ENCODE measurements at regions not wholly inside any gene's neighbourhood (a gene's known extent, or its start where the extent isn't known, plus 50 kb on each side); places are given as distances from the start of the nearest gene placed in this dataset.

- TF ChIP-seq FOXP1 (CRISPR knock-in tag; IDR thresholded peaks at IDR 0.05): no peak
- TF ChIP-seq ZNF354B (CRISPR knock-in tag; IDR thresholded peaks at IDR 0.05): no peak
Observed at GRCh38 chr4:86461849-86462248, 102.0 kb upstream of the MAPK10 start (continued).

GRCh38 chr4:86472377-86473019, 112.6 kb upstream of the MAPK10 start:
- Histone ChIP-seq H3K9me3 (replicated peaks; ENCODE audit: control insufficient read depth, insufficient read depth, low read depth, low read length) (no peaks in the 10 kb centered on the region), H3K9ac (ENCODE audit: insufficient read depth in 1 of 2, low read depth in 2 of 2, low read length in 2 of 2) (no peak overlapping the region), H4K20me1 (replicated peaks; ENCODE audit: control insufficient read depth, insufficient read depth, low read length) (no peaks in the 10 kb centered on the region), H3K4me3 (no peak overlapping the region), H3K36me3 (ENCODE audit: control insufficient read depth, insufficient read depth, low read length) (no peaks in the 10 kb centered on the region), H2AFZ (ENCODE audit: low read depth, low read length) (no peak overlapping the region), H3K9me1 (ENCODE audit: control insufficient read depth, insufficient read depth, low read length) (no peaks in the 10 kb centered on the region), H3K79me2 (ENCODE audit: control insufficient read depth, insufficient read depth, low read length) (no peaks in the 10 kb centered on the region), H3K27ac (ENCODE audit: extremely low read depth, low read depth, low read length) (no peak overlapping the region), H3K4me2 (ENCODE audit: insufficient read depth, low read length) (no peak overlapping the region), H3K4me1 (replicated peaks in 1 of 2; ENCODE audit: control insufficient read depth in 2 of 2, insufficient read depth in 2 of 2, low read length in 2 of 2) (no peaks in the 10 kb centered on the region), H3K27me3 (ENCODE audit: control insufficient read depth in 2 of 2, insufficient read depth in 2 of 2, low read length in 2 of 2) (no peaks in the 10 kb centered on the region)
- intact Hi-C loops (cut with micrococcal nuclease) (no loop called here), in situ Hi-C loops (cut with MboI) (no loop called here)
- TF ChIP-seq MNT (conservative IDR thresholded peaks at IDR 0.05) (no peak), HOMEZ (CRISPR knock-in tag; IDR thresholded peaks at IDR 0.05) (no peak), CREB5 (CRISPR knock-in tag; IDR thresholded peaks at IDR 0.05) (no peak), CGGBP1 (CRISPR knock-in tag; IDR thresholded peaks at IDR 0.05) (no peak), BRF1 (IDR thresholded peaks at IDR 0.05; ENCODE audit: borderline replicate concordance, extremely low read depth, insufficient read length) (no peak), RERE (CRISPR knock-in tag; IDR thresholded peaks at IDR 0.05; ENCODE audit: borderline replicate concordance) (no peak)
- WGBS (ENCODE audit: insufficient coverage, low coverage, missing lambda C conversion rate): 0% methylated on average over 1 of the region's 1 CpG
- no peak for ATAC-seq
- CTCF ChIA-PET (ENCODE audit: low intra/inter-chr PET ratio): no interaction called here
- POLR2A ChIA-PET: no interaction called here
- FAIRE-seq: no peak
- DNase-seq (ENCODE audit: extremely low read depth in 1 of 4, low spot score in 3 of 4): no peak
- no TSS peak for BruUV-seq (replicated peaks)

Data from K562 (cell line).